ENCODE measurements at regions not wholly inside any gene's neighbourhood (a gene's known extent, or its start where the extent isn't known, plus 50 kb on each side); places are given as distances from the start of the nearest gene placed in this dataset.

GRCh38 chrX:45722471-45722870 lies 521.8 kb upstream of the DIPK2B start:
- no peak for DNase-seq

- peak; percentile 20 for DNase-seq
These were observed 519.2 kb upstream of the DIPK2B start for GRCh38 chrX:45719751-45720501.

- no peak for DNase-seq
These were observed 518.0 kb upstream of the DIPK2B start for GRCh38 chrX:45718676-45719075.

- DNase-seq: no peak
These were observed 516.1 kb upstream of the DIPK2B start for GRCh38 chrX:45716750-45717149.

GRCh38 chrX:45715748-45716147 lies 515.1 kb upstream of the DIPK2B start:
- DNase-seq: no peak

- no peak for DNase-seq
These were observed 514.2 kb upstream of the DIPK2B start for GRCh38 chrX:45714866-45715265.

- no peak for DNase-seq
These were observed 511.4 kb upstream of the DIPK2B start for GRCh38 chrX:45712067-45712466.

- DNase-seq: no peak
These were observed 510.6 kb upstream of the DIPK2B start for GRCh38 chrX:45711231-45711630.

- peak; percentile 2 for DNase-seq
These were observed 509.6 kb upstream of the DIPK2B start for GRCh38 chrX:45710081-45710801.

GRCh38 chrX:45709381-45709780 lies 508.7 kb upstream of the DIPK2B start:
- DNase-seq: no peak

- DNase-seq: peak; percentile 18
These were observed 498.5 kb upstream of the DIPK2B start for GRCh38 chrX:45699158-45699557.

GRCh38 chrX:45697591-45697990 lies 496.9 kb upstream of the DIPK2B start:
- no peak for DNase-seq

- no peak for DNase-seq
These were observed 496.1 kb upstream of the DIPK2B start for GRCh38 chrX:45696736-45697135.

- no peak for DNase-seq
These were observed 489.3 kb upstream of the DIPK2B start for GRCh38 chrX:45689971-45690370.

GRCh38 chrX:45683914-45684313 lies 483.2 kb upstream of the DIPK2B start:
- DNase-seq: no peak

GRCh38 chrX:45681891-45682290 lies 481.2 kb upstream of the DIPK2B start:
- no peak for DNase-seq

GRCh38 chrX:45669715-45670340 lies 469.2 kb upstream of the DIPK2B start:
- DNase-seq: no peak

- DNase-seq: no peak
These were observed 468.2 kb upstream of the DIPK2B start for GRCh38 chrX:45668686-45669443.

- DNase-seq: no peak
These were observed 467.0 kb upstream of the DIPK2B start for GRCh38 chrX:45667666-45668065.

- no peak for DNase-seq
These were observed 464.1 kb upstream of the DIPK2B start for GRCh38 chrX:45664727-45665290.

GRCh38 chrX:45660477-45660876 lies 459.8 kb upstream of the DIPK2B start:
- DNase-seq: peak; percentile 3

- no peak for DNase-seq
These were observed 432.7 kb upstream of the DIPK2B start for GRCh38 chrX:45633419-45633818.

GRCh38 chrX:45632506-45632905 lies 431.8 kb upstream of the DIPK2B start:
- DNase-seq: no peak

All from hematopoietic multipotent progenitor cell treated with erythropoietin and hydrocortisone succinate and interleukin-3 and kit ligand, for 4 days (in vitro differentiated cells).